ENCODE measurements at regions not wholly inside any gene's neighbourhood (a gene's known extent, or its start where the extent isn't known, plus 50 kb on each side); places are given as distances from the start of the nearest gene placed in this dataset.
"Not testable (repeated sequence)": the region's sequence is repeated elsewhere in the genome, so short reads cannot be mapped to it uniquely, and the experiment has no call there.

GRCh38 chr22:11584231-11584630 is 3943.8 kb upstream of the OR11H1 start:
- not testable (repeated sequence) for TF ChIP-seq EP300 (IDR thresholded peaks at IDR 0.05; ENCODE audit: borderline replicate concordance in 1 of 2, low read depth in 2 of 2, low read length in 2 of 2); TAF7 (optimal IDR thresholded peaks at IDR 0.05; ENCODE audit: borderline replicate concordance, low read depth, low read length); POLR2A (IDR thresholded peaks at IDR 0.05; ENCODE audit: control extremely low read depth in 1 of 2, low read depth in 2 of 2, low read length in 2 of 2); POLR2AphosphoS5 (IDR thresholded peaks at IDR 0.05; ENCODE audit: low read depth, low read length); FOSL1 (IDR thresholded peaks at IDR 0.05; ENCODE audit: insufficient read depth, low read depth, low read length); ATF3 (IDR thresholded peaks at IDR 0.05; ENCODE audit: insufficient read depth, low read depth, low read length); ZNF274 (IDR thresholded peaks at IDR 0.05; ENCODE audit: borderline replicate concordance, extremely low read depth, low read length); HDAC2 (IDR thresholded peaks at IDR 0.05; ENCODE audit: borderline replicate concordance in 1 of 2, low read depth in 2 of 2, low read length in 2 of 2); SIRT6 (IDR thresholded peaks at IDR 0.05; ENCODE audit: low read length)
- TF ChIP-seq, protein P1, sequence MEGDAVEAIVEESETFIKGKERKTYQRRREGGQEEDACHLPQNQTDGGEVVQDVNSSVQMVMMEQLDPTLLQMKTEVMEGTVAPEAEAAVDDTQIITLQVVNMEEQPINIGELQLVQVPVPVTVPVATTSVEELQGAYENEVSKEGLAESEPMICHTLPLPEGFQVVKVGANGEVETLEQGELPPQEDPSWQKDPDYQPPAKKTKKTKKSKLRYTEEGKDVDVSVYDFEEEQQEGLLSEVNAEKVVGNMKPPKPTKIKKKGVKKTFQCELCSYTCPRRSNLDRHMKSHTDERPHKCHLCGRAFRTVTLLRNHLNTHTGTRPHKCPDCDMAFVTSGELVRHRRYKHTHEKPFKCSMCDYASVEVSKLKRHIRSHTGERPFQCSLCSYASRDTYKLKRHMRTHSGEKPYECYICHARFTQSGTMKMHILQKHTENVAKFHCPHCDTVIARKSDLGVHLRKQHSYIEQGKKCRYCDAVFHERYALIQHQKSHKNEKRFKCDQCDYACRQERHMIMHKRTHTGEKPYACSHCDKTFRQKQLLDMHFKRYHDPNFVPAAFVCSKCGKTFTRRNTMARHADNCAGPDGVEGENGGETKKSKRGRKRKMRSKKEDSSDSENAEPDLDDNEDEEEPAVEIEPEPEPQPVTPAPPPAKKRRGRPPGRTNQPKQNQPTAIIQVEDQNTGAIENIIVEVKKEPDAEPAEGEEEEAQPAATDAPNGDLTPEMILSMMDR (IDR thresholded peaks at IDR 0.05; ENCODE audit: control extremely low read depth in 1 of 3, insufficient read depth in 1 of 3, low read depth in 1 of 3, low read length in 3 of 3) = not testable (repeated sequence)

Measured in H1 (cell line).